HG03558 (cell line): ENCODE measurements at regions not wholly inside any gene's neighbourhood (a gene's known extent, or its start where the extent isn't known, plus 50 kb on each side); places are given as distances from the start of the nearest gene placed in this dataset.

Experiments
- ATAC-seq: cut with Tn5 transposase; IDR thresholded peaks from one replicate; pipeline ENCODE4 v1.9.1; 2021; ENCODE audit warnings: moderate number of reproducible peaks; ENCODE audit not compliant: unreplicated experiment; ENCODE audit errors: extremely low read depth

- ATAC-seq = no peak
Observed at GRCh38 chr14:25111061-25111601, 61.2 kb upstream of the STXBP6 start.

DNA sequence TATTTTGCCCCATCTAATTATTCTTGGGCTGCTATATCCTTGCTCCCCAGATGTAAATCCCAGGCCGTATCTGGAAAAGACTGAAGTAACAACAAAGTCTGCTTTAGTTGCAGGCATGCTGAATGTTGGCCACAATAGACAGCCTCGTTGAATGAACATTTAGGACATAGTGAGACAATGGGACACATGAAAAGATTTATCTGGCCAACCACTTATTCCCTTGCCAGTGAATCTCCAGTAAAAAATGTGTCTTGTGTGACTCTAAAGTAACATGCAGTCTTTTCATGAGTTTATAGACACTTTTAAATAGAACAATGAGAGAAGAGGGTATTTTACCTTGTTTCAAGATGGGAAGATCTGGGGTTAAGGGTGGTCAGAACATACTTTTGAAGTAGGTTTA lies 60.2 kb upstream of the STXBP6 start:
- no peak for ATAC-seq

DNA sequence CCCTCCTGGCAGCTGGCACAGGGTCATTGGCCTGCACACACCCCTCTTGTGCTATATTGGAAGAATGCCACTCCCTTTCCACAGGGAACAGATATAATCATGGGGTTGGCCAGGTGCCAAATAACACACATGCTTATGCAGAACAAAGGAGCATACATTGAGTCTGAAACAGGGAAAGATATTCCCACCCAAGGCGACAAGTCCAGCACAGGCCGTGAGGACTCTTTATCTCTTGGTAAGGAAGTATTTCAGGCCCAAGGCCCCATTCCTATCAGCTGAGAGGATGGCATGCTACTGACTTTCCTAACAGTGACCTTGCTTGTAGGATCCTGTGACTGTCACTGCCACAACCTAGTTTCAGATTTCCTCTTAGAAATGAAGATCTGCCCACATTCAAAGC lies 59.0 kb upstream of the STXBP6 start:
- ATAC-seq = no peak

- no peak for ATAC-seq
Observed at GRCh38 chr14:25108291-25108690, 58.3 kb upstream of the STXBP6 start.

DNA sequence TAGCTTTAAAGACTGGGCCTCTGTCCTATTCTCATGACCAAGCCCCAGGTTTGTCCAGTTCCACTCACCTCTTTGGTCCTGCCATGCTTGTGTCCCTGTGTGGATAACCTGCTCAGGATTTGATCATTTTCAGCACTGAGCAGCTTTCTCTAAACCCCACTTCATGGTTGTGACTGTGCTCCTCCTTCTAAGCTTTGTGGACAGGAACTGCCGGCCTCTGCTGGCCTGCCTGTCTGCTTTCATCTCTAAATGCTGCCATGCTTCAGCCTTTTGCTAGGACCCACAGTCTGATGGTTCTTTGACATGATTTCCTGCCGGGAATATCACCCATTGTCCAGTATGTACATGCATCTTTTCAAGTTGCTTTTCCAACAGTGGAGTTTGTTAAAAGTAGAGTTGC lies 53.9 kb upstream of the STXBP6 start:
- no peak for ATAC-seq

DNA sequence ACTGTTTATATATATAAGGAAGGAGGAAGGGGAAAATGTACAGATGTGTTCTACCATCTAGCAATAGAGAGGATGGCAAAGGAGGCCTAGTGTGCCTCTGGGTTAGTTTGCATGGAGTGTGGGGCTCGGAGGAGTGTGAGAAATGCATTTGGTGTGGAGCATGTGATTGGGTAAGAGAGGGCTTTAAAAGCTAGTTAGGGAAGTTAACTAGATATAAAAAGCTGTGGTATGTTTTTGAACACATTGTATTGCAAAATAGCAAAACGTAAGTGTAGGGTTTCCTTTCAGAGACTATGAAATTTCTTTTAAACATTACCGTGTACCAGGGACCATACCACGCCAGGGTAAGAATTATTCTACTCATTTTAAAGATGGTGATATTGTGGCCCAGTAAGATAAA lies 53.3 kb upstream of the STXBP6 start:
- no peak for ATAC-seq

GRCh38 chr14:25102788-25103187 lies 52.8 kb upstream of the STXBP6 start:
- ATAC-seq = no peak

DNA sequence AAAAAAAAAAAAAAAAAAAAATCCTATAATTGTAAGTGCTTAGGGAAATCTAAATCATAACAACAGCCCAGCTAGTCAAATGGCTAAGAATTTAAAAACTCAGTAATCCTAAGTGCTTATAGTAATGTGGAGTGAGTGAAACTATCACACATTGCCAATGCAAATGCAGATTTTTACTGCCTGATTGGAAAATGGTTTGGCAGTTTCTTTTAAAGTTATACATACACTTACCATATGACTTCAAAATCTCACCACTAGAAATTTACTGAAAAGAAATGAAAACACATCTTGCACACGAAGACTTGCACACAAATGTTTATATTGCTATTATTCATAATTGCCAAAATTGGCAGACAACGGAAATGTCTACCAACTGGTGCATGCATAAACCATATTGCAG lies 51.3 kb upstream of the STXBP6 start:
- ATAC-seq = no peak
